ENCODE measurements at regions not wholly inside any gene's neighbourhood (a gene's known extent, or its start where the extent isn't known, plus 50 kb on each side); places are given as distances from the start of the nearest gene placed in this dataset.

DNA sequence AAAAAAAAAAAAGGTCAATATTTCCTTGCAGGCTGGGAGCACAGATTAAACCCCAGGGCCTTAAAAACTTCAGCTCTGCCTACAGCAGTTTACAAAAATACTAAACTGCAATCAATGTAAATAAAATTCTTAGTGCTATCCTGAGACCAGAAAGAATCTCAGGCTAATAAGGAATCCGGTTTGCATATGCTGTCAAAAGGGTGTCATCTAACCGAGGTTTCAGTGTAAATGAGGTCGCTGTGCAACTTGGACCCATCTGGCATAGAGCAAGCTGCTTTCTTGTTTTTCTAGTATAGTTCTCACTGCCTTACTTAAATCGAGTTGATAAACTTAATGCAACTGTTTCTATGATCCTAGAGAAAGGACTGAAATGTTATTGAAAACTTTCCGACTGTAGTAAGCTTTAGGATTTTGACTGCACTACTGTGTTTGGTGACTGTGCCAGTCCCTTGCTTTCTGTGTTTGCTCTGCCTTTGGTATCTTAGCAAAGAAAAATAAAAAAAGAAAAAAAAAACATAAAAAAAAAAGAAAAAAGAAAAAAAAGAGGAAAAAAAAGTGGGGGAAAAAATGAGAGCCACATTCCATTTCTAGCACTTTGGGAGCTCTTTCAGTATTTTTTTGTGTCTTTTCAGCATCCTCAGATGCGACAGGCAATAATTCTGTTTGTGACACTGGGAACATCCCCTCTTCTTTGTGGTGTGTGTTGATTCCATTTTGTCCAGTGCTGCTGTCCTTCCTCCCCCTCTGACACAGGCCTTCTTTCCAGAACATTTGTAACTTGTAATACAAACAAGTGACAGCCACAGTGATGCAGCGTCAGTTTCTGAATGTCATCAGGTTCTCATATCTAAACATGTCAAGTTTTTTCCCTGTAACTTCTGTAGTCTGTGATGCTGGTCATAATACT lies 340.5 kb downstream of the ZNF536 start:
- TF ChIP-seq CTCF (IDR thresholded peaks at IDR 0.05) (no peak), POLR2AphosphoS5 (IDR thresholded peaks at IDR 0.05; ENCODE audit: low read depth, low read length) (no peak), TCF7L2 (IDR thresholded peaks at IDR 0.05; ENCODE audit: low read depth, low read length) (no peak)

Measured in Panc1 (cell line).